Keratinocyte (primary cell): ENCODE measurements at regions not wholly inside any gene's neighbourhood (a gene's known extent, or its start where the extent isn't known, plus 50 kb on each side); places are given as distances from the start of the nearest gene placed in this dataset.

Experiments used
- DNase-seq: peaks from one replicate; pipeline ENCODE4 v3.0.0-alpha.2; 2011; ENCODE audit warnings: low read depth, missing footprints, low spot score
- FAIRE-seq: peaks from 2 replicates; lab custom pipeline; 2011; peaks lifted over from hg19 to GRCh38; lab: Jason Lieb, UNC
- H2AFZ ChIP-seq: 2 replicates; pipeline ENCODE4 v1.6.0; 2012; ENCODE audit warnings: low read length, control low read depth, inconsistent platforms; ENCODE audit not compliant: control insufficient read depth
- H3K27ac ChIP-seq: 2 replicates; pipeline ENCODE4 v1.5.1; 2011; ENCODE audit warnings: low read length; ENCODE audit not compliant: control insufficient read depth, insufficient read depth
- H3K27me3 ChIP-seq: 3 replicates; pipeline ENCODE4 v1.6.0; 2011; ENCODE audit warnings: low read length; ENCODE audit not compliant: control insufficient read depth, insufficient read depth; ENCODE audit errors: extremely low read depth
- H3K36me3 ChIP-seq, 2 experiments: 2 replicates in 1 of 2; 3 replicates in 1 of 2; pipeline ENCODE4 v1.5.1; 2011; ENCODE audit warnings: low read length in 2 of 2, mild to moderate bottlenecking in 1 of 2; ENCODE audit not compliant: control insufficient read depth in 2 of 2, insufficient read depth in 2 of 2; ENCODE audit errors: extremely low read depth in 1 of 2
- H3K4me1 ChIP-seq: 3 replicates; pipeline ENCODE4 v1.5.1; 2011; ENCODE audit warnings: low read length; ENCODE audit not compliant: control insufficient read depth, insufficient read depth; ENCODE audit errors: extremely low read depth
- H3K4me2 ChIP-seq: 3 replicates; pipeline ENCODE4 v1.6.0; 2011; ENCODE audit warnings: low read depth, low read length; ENCODE audit not compliant: control insufficient read depth, insufficient read depth; ENCODE audit errors: extremely low read depth
- H3K4me3 ChIP-seq, 3 experiments: fragments of 200-600 bp in 1 of 3; sonication (generic) in 1 of 3; 2 replicates in 2 of 3; 3 replicates in 1 of 3; pipeline ENCODE4 v1.5.1; 2011 to 2016; ENCODE audit warnings: low read length in 3 of 3, mild to moderate bottlenecking in 3 of 3, control low read depth in 2 of 3, inconsistent platforms in 1 of 3, low read depth in 1 of 3, mixed read lengths in 1 of 3, mixed run types in 1 of 3, moderate library complexity in 1 of 3; ENCODE audit not compliant: control insufficient read depth in 2 of 3, insufficient read depth in 2 of 3; ENCODE audit errors: extremely low read depth in 1 of 3
- H3K79me2 ChIP-seq: 2 replicates; pipeline ENCODE4 v1.6.0; 2012; ENCODE audit warnings: low read length; ENCODE audit not compliant: control insufficient read depth, insufficient read depth
- H3K9ac ChIP-seq: 3 replicates; pipeline ENCODE4 v1.6.0; 2011; ENCODE audit warnings: low read length; ENCODE audit not compliant: control insufficient read depth, insufficient read depth; ENCODE audit errors: extremely low read depth
- H3K9me1 ChIP-seq: 3 replicates; pipeline ENCODE4 v1.6.0; 2011; ENCODE audit warnings: low read length; ENCODE audit not compliant: control insufficient read depth, insufficient read depth; ENCODE audit errors: extremely low read depth
- H3K9me3 ChIP-seq: 2 replicates; pipeline ENCODE4 v1.5.1; 2012; ENCODE audit warnings: low read depth, low read length; ENCODE audit not compliant: control insufficient read depth
- H4K20me1 ChIP-seq: 3 replicates; pipeline ENCODE4 v1.6.0; 2011; ENCODE audit warnings: low read length; ENCODE audit not compliant: control insufficient read depth, insufficient read depth; ENCODE audit errors: extremely low read depth
- EZH2 ChIP-seq: IDR thresholded peaks from one replicate; pipeline ENCODE4 v1.6.1; 2012; ENCODE audit warnings: inconsistent platforms, mild to moderate bottlenecking, low read length, moderate library complexity
- dilution Hi-C: fragments of 300-500 bp; cut with MboI; formaldehyde crosslinking; loops from one replicate; pipeline ENCODE4 v1.7.0; 2020; ENCODE audit warnings: low sequenced_read_pairs; ENCODE audit not compliant: extremely low pct_ligation_motif_present
- TF ChIP-seq, protein P1 (sequence below), 3 experiments: IDR thresholded peaks in 1 of 3; conservative IDR thresholded peaks in 1 of 3; optimal IDR thresholded peaks in 1 of 3; 2 replicates in 2 of 3; 3 replicates in 1 of 3; pipeline versions ENCODE3 to v1.5.1; 2011; ENCODE audit warnings: low read length in 3 of 3, mild to moderate bottlenecking in 3 of 3, moderate library complexity in 2 of 3, control low read depth in 1 of 3, inconsistent platforms in 1 of 3; ENCODE audit not compliant: insufficient read depth in 2 of 3; ENCODE audit errors: extremely low read depth in 1 of 3

DNA sequence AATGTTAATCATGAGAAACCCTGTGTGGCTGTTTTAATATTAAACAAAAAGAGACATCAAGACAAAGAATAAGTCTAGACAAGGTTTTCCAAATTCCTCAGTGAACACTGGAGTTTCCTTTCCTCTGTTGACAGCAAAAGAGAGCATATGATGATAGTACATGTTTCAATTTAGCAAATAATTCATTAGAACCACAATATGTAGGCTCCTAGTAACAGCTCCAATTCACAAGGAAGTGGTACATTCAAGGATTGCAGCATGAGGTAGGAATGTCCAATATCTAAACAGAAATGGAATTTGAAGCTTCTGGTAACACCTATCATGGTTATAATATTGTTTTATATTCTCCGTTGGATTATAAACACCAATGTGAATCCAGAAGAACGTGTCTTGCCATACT is 203.8 kb upstream of the TECRL start:
- DNase-seq (no peak), FAIRE-seq (no peak)
- Histone ChIP-seq H3K4me2 (no peak overlapping the region), H3K9me1 (no peaks in the 10 kb centered on the region), H3K79me2 (no peaks in the 10 kb centered on the region), H3K27ac (no peak overlapping the region), H4K20me1 (no peaks in the 10 kb centered on the region), H3K4me1 (no peaks in the 10 kb centered on the region), H3K9me3 (no peaks in the 10 kb centered on the region), H3K36me3 (no peaks in the 10 kb centered on the region), H3K4me3 (no peak overlapping the region), H3K27me3 (no peaks in the 10 kb centered on the region), H2AFZ (no peak overlapping the region), H3K9ac (no peak overlapping the region)
- TF ChIP-seq, protein P1, sequence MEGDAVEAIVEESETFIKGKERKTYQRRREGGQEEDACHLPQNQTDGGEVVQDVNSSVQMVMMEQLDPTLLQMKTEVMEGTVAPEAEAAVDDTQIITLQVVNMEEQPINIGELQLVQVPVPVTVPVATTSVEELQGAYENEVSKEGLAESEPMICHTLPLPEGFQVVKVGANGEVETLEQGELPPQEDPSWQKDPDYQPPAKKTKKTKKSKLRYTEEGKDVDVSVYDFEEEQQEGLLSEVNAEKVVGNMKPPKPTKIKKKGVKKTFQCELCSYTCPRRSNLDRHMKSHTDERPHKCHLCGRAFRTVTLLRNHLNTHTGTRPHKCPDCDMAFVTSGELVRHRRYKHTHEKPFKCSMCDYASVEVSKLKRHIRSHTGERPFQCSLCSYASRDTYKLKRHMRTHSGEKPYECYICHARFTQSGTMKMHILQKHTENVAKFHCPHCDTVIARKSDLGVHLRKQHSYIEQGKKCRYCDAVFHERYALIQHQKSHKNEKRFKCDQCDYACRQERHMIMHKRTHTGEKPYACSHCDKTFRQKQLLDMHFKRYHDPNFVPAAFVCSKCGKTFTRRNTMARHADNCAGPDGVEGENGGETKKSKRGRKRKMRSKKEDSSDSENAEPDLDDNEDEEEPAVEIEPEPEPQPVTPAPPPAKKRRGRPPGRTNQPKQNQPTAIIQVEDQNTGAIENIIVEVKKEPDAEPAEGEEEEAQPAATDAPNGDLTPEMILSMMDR (optimal IDR thresholded peaks at IDR 0.05 in 1 of 3, IDR thresholded peaks at IDR 0.05 in 1 of 3, conservative IDR thresholded peaks at IDR 0.05 in 1 of 3; ENCODE audit: extremely low read depth in 1 of 3, insufficient read depth in 2 of 3, low read length in 3 of 3), result no peak
- TF ChIP-seq EZH2, result no peak
- dilution Hi-C loops, result no loop called here

DNA sequence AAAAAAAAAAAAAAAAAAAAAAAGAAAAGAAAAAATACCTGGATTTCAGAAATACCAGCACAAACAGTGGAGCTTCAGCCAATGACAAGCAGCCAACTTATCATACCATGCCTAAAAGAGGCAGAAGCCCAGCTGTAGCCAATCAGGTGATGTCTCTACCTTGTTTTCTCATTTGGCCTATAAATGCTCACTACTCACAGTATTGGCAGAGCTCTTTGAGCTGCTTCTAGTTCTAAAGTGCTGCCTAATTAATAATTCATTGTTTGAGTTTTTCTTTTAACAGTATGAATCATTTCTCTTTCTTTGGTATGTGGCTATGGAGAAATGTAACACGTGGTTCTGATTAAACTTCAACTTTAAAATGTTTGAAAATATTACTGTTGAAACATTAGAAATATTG is 188.8 kb upstream of the TECRL start:
- DNase-seq, result no peak
- Histone ChIP-seq H3K4me3 (no peak overlapping the region), H3K4me2 (no peak overlapping the region), H3K4me1 (no peaks in the 10 kb centered on the region), H2AFZ (no peak overlapping the region), H3K9me3 (no peaks in the 10 kb centered on the region), H3K9me1 (no peaks in the 10 kb centered on the region), H3K27ac (no peak overlapping the region), H3K36me3 (no peaks in the 10 kb centered on the region), H3K27me3 (no peaks in the 10 kb centered on the region), H4K20me1 (no peaks in the 10 kb centered on the region), H3K9ac (no peak overlapping the region), H3K79me2 (no peaks in the 10 kb centered on the region)
- dilution Hi-C loops, result no loop called here
- TF ChIP-seq, protein P1 (optimal IDR thresholded peaks at IDR 0.05 in 1 of 3, IDR thresholded peaks at IDR 0.05 in 1 of 3, conservative IDR thresholded peaks at IDR 0.05 in 1 of 3; ENCODE audit: extremely low read depth in 1 of 3, insufficient read depth in 2 of 3, low read length in 3 of 3), result no peak
- TF ChIP-seq EZH2, result no peak
- no peak for FAIRE-seq
